ENCODE measurements at regions not wholly inside any gene's neighbourhood (a gene's known extent, or its start where the extent isn't known, plus 50 kb on each side); places are given as distances from the start of the nearest gene placed in this dataset.

- no peak overlapping the region for H3K4me3 Mint-ChIP-seq
- DNase-seq (ENCODE audit: low spot score in 2 of 2) = no peak
- no peaks in the 10 kb centered on the region for H3K36me3 Mint-ChIP-seq
- no peak for ATAC-seq
- no peaks in the 10 kb centered on the region for H3K4me1 Mint-ChIP-seq
- H3K27ac Mint-ChIP-seq = no peak overlapping the region
- no peaks in the 10 kb centered on the region for H3K9me3 Mint-ChIP-seq
These were observed 93.2 kb upstream of the TLE3 start for GRCh38 chr15:70190965-70191364.

GRCh38 chr15:70189826-70190695 lies 92.3 kb upstream of the TLE3 start:
- no peaks in the 10 kb centered on the region for H3K9me3 Mint-ChIP-seq
- no peak for DNase-seq (ENCODE audit: low spot score in 2 of 2)
- H3K4me1 Mint-ChIP-seq = no peaks in the 10 kb centered on the region
- no peaks in the 10 kb centered on the region for H3K36me3 Mint-ChIP-seq
- ATAC-seq = no peak
- no peak overlapping the region for H3K4me3 Mint-ChIP-seq
- H3K27ac Mint-ChIP-seq = no peak overlapping the region

- Mint-ChIP-seq H3K4me1 (no peaks in the 10 kb centered on the region), H3K36me3 (no peaks in the 10 kb centered on the region), H3K27ac (no peak overlapping the region), H3K9me3 (no peaks in the 10 kb centered on the region), H3K4me3 (no peak overlapping the region)
- DNase-seq (ENCODE audit: low spot score in 2 of 2) (no peak), ATAC-seq (no peak)
These were observed 90.6 kb upstream of the TLE3 start for GRCh38 chr15:70188286-70188685.

- Mint-ChIP-seq H3K27ac (no peak overlapping the region), H3K9me3 (no peaks in the 10 kb centered on the region), H3K36me3 (no peaks in the 10 kb centered on the region), H3K4me3 (no peak overlapping the region), H3K4me1 (no peaks in the 10 kb centered on the region)
- no peak for ATAC-seq
- DNase-seq (ENCODE audit: low spot score in 2 of 2) = no peak
These were observed 89.6 kb upstream of the TLE3 start for GRCh38 chr15:70187331-70187730.

- Mint-ChIP-seq H3K36me3 (no peaks in the 10 kb centered on the region), H3K4me3 (no peak overlapping the region), H3K27ac (no peak overlapping the region), H3K9me3 (no peaks in the 10 kb centered on the region), H3K4me1 (no peaks in the 10 kb centered on the region)
- no peak for ATAC-seq
- DNase-seq (ENCODE audit: low spot score in 2 of 2) = no peak
These were observed 88.4 kb upstream of the TLE3 start for GRCh38 chr15:70186152-70186551.

GRCh38 chr15:70185251-70185711 lies 87.6 kb upstream of the TLE3 start:
- Mint-ChIP-seq H3K36me3 (no peaks in the 10 kb centered on the region), H3K4me1 (no peaks in the 10 kb centered on the region), H3K9me3 (no peaks in the 10 kb centered on the region), H3K4me3 (no peak overlapping the region), H3K27ac (no peak overlapping the region)
- ATAC-seq (no peak), DNase-seq (ENCODE audit: low spot score in 2 of 2) (no peak)

GRCh38 chr15:70182858-70183695 lies 85.4 kb upstream of the TLE3 start:
- DNase-seq (ENCODE audit: low spot score in 2 of 2) = no peak
- Mint-ChIP-seq H3K4me1 (no peaks in the 10 kb centered on the region), H3K4me3 (no peak overlapping the region), H3K27ac (no peak overlapping the region), H3K36me3 (no peaks in the 10 kb centered on the region), H3K9me3 (no peaks in the 10 kb centered on the region)
- ATAC-seq = no peak

GRCh38 chr15:70181626-70182255 lies 84.0 kb upstream of the TLE3 start:
- H3K27ac Mint-ChIP-seq = no peak overlapping the region
- no peaks in the 10 kb centered on the region for H3K9me3 Mint-ChIP-seq
- DNase-seq (ENCODE audit: low spot score in 2 of 2) (no peak), ATAC-seq (no peak)
- H3K4me3 Mint-ChIP-seq = no peak overlapping the region
- H3K36me3 Mint-ChIP-seq = no peaks in the 10 kb centered on the region
- H3K4me1 Mint-ChIP-seq = no peaks in the 10 kb centered on the region

GRCh38 chr15:70180186-70180875 lies 82.6 kb upstream of the TLE3 start:
- Mint-ChIP-seq H3K36me3 (no peaks in the 10 kb centered on the region), H3K4me3 (no peak overlapping the region), H3K27ac (no peak overlapping the region), H3K4me1 (no peaks in the 10 kb centered on the region), H3K9me3 (no peaks in the 10 kb centered on the region)
- DNase-seq (ENCODE audit: low spot score in 2 of 2) (no peak), ATAC-seq (no peak)

GRCh38 chr15:70179309-70179892 lies 81.7 kb upstream of the TLE3 start:
- ATAC-seq = no peak

GRCh38 chr15:70178335-70179084 lies 80.8 kb upstream of the TLE3 start:
- Mint-ChIP-seq H3K36me3 (no peaks in the 10 kb centered on the region), H3K4me3 (no peak overlapping the region), H3K9me3 (no peaks in the 10 kb centered on the region), H3K27ac (no peak overlapping the region), H3K4me1 (no peaks in the 10 kb centered on the region)
- ATAC-seq = no peak
- DNase-seq (ENCODE audit: low spot score in 2 of 2) = no peak

More at GRCh38 chr15:70179309-70179892, 81.7 kb upstream of the TLE3 start:
- Mint-ChIP-seq H3K36me3 (no peaks in the 10 kb centered on the region), H3K27ac (no peak overlapping the region), H3K9me3 (no peaks in the 10 kb centered on the region), H3K4me3 (no peak overlapping the region), H3K4me1 (no peaks in the 10 kb centered on the region)
- DNase-seq (ENCODE audit: low spot score in 2 of 2) = no peak

GRCh38 chr15:70172566-70173225 lies 75.0 kb upstream of the TLE3 start:
- no peak for DNase-seq (ENCODE audit: low spot score in 2 of 2)
- H3K4me1 Mint-ChIP-seq = no peaks in the 10 kb centered on the region
- no peak overlapping the region for H3K4me3 Mint-ChIP-seq
- no peaks in the 10 kb centered on the region for H3K9me3 Mint-ChIP-seq
- ATAC-seq = no peak
- no peaks in the 10 kb centered on the region for H3K36me3 Mint-ChIP-seq
- H3K27ac Mint-ChIP-seq = no peak overlapping the region

GRCh38 chr15:70172124-70172523 lies 74.4 kb upstream of the TLE3 start:
- Mint-ChIP-seq H3K27ac (no peak overlapping the region), H3K4me1 (no peaks in the 10 kb centered on the region), H3K4me3 (no peak overlapping the region), H3K9me3 (no peaks in the 10 kb centered on the region), H3K36me3 (no peaks in the 10 kb centered on the region)
- DNase-seq (ENCODE audit: low spot score in 2 of 2) = no peak
- peak; percentile 34 for ATAC-seq
